SH-SY5Y (cell line): ENCODE measurements at regions not wholly inside any gene's neighbourhood (a gene's known extent, or its start where the extent isn't known, plus 50 kb on each side); places are given as distances from the start of the nearest gene placed in this dataset.

Experiments used
- GATA2 ChIP-seq: IDR thresholded peaks from 2 replicates; pipeline ENCODE4 v1.6.1; 2011; ENCODE audit warnings: mild to moderate bottlenecking, low read depth, low read length
- GATA3 ChIP-seq: IDR thresholded peaks from 2 replicates; pipeline ENCODE4 v1.6.1; 2011; ENCODE audit warnings: low read depth, mild to moderate bottlenecking, low read length, moderate library complexity

DNA sequence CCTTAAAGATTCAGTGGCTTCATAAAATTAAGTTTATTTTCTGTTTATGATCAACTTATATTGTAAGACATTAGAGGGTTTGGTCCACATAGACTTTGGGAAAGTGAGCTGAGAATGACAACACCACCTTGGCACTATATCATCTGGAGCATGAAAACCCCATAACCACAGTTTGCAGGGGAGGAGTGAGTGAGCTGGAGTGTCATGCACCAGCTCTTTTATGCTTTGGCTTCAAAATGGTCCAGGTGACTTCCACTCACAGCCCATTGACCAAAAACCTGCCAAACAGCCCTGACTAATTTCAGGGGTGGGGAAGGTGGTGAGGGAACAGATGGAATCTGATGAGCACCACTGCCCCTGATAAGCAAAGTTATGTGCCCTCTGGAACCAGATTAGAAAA, 295.8 kb downstream of the DMRTA1 start:
- no peak for TF ChIP-seq GATA2
- no peak for TF ChIP-seq GATA3
